Nephron progenitor cell (in vitro differentiated cells): ENCODE measurements at regions not wholly inside any gene's neighbourhood (a gene's known extent, or its start where the extent isn't known, plus 50 kb on each side); places are given as distances from the start of the nearest gene placed in this dataset.

Experiments used
- DNase-seq: peaks from one replicate; pipeline ENCODE4 v3.0.0; 2021
- H3K27ac Mint-ChIP-seq: 2 replicates; pipeline ENCODE4 v1.8.0; 2021; ENCODE audit warnings: mild to moderate bottlenecking, moderate library complexity, mixed read lengths
- H3K27me3 Mint-ChIP-seq: 2 replicates; pipeline ENCODE4 v1.8.0; 2021; ENCODE audit warnings: mild to moderate bottlenecking, low read depth, mixed read lengths; ENCODE audit not compliant: poor library complexity
- H3K36me3 Mint-ChIP-seq: 2 replicates; pipeline ENCODE4 v1.8.0; 2021; ENCODE audit warnings: low read depth, mixed read lengths
- H3K4me1 Mint-ChIP-seq: 2 replicates; pipeline ENCODE4 v1.8.0; 2021; ENCODE audit warnings: mixed read lengths
- H3K4me3 Mint-ChIP-seq: 2 replicates; pipeline ENCODE4 v1.8.0; 2021; ENCODE audit warnings: mild to moderate bottlenecking, moderate library complexity, mixed read lengths
- H3K9me3 Mint-ChIP-seq: 2 replicates; pipeline ENCODE4 v1.8.0; 2021; ENCODE audit warnings: mild to moderate bottlenecking, moderate library complexity, mixed read lengths
- CTCF ChIP-seq: fragments of 200-600 bp; sonication (generic); IDR thresholded peaks from 2 replicates; pipeline ENCODE4 v1.5.0; 2021; ENCODE audit warnings: antibody characterized with exemption

GRCh38 chr12:19647806-19648556, 208.7 kb downstream of the AEBP2 start:
- Mint-ChIP-seq H3K4me1 (peaks cover 31% of the 10 kb centered on the region), H3K4me3 (no peak overlapping the region), H3K27me3 (peaks cover 7% of the 10 kb centered on the region), H3K36me3 (peaks cover 13% of the 10 kb centered on the region), H3K9me3 (peaks cover 29% of the 10 kb centered on the region), H3K27ac (no peak overlapping the region)
- no peak for DNase-seq
- no peak for TF ChIP-seq CTCF

- TF ChIP-seq CTCF, result no peak
- no peak for DNase-seq
- Mint-ChIP-seq H3K4me3 (no peak overlapping the region), H3K27me3 (peaks cover 8% of the 10 kb centered on the region), H3K9me3 (peaks cover 29% of the 10 kb centered on the region), H3K36me3 (peaks cover 13% of the 10 kb centered on the region), H3K4me1 (peaks cover 28% of the 10 kb centered on the region), H3K27ac (no peak overlapping the region)
Measured at GRCh38 chr12:19648591-19648990, 209.3 kb downstream of the AEBP2 start.

GRCh38 chr12:19652386-19652785, 213.1 kb downstream of the AEBP2 start:
- no peak for DNase-seq
- peaks cover 13% of the 10 kb centered on the region for H3K9me3 Mint-ChIP-seq
- no peak for TF ChIP-seq CTCF
- H3K4me1 Mint-ChIP-seq, result peaks cover 18% of the 10 kb centered on the region
- H3K36me3 Mint-ChIP-seq, result no peaks in the 10 kb centered on the region
- H3K4me3 Mint-ChIP-seq, result no peak overlapping the region
- peak overlapping the region; percentile 72 for H3K27ac Mint-ChIP-seq
- H3K27me3 Mint-ChIP-seq, result peaks cover 11% of the 10 kb centered on the region

- Mint-ChIP-seq H3K27ac (no peak overlapping the region), H3K27me3 (peaks cover 7% of the 10 kb centered on the region), H3K4me3 (no peak overlapping the region), H3K36me3 (no peaks in the 10 kb centered on the region), H3K4me1 (peaks cover 10% of the 10 kb centered on the region), H3K9me3 (peaks cover under 1% of the 10 kb centered on the region)
- DNase-seq, result no peak
- TF ChIP-seq CTCF, result no peak
Measured at GRCh38 chr12:19654650-19655376, 215.5 kb downstream of the AEBP2 start.

- H3K27me3 Mint-ChIP-seq, result peaks cover 11% of the 10 kb centered on the region
- TF ChIP-seq CTCF, result no peak
- H3K27ac Mint-ChIP-seq, result no peak overlapping the region
- H3K9me3 Mint-ChIP-seq, result no peaks in the 10 kb centered on the region
- H3K36me3 Mint-ChIP-seq, result no peaks in the 10 kb centered on the region
- no peak for DNase-seq
- peaks cover 6% of the 10 kb centered on the region for H3K4me1 Mint-ChIP-seq
- no peak overlapping the region for H3K4me3 Mint-ChIP-seq
Measured at GRCh38 chr12:19657118-19657731, 217.9 kb downstream of the AEBP2 start.
